ENCODE measurements at regions not wholly inside any gene's neighbourhood (a gene's known extent, or its start where the extent isn't known, plus 50 kb on each side); places are given as distances from the start of the nearest gene placed in this dataset.
A peak's percentile ranks its signal among the peaks of the same experiment; 100 is the strongest.
"Not testable (repeated sequence)": the region's sequence is repeated elsewhere in the genome, so short reads cannot be mapped to it uniquely, and the experiment has no call there.

DNA sequence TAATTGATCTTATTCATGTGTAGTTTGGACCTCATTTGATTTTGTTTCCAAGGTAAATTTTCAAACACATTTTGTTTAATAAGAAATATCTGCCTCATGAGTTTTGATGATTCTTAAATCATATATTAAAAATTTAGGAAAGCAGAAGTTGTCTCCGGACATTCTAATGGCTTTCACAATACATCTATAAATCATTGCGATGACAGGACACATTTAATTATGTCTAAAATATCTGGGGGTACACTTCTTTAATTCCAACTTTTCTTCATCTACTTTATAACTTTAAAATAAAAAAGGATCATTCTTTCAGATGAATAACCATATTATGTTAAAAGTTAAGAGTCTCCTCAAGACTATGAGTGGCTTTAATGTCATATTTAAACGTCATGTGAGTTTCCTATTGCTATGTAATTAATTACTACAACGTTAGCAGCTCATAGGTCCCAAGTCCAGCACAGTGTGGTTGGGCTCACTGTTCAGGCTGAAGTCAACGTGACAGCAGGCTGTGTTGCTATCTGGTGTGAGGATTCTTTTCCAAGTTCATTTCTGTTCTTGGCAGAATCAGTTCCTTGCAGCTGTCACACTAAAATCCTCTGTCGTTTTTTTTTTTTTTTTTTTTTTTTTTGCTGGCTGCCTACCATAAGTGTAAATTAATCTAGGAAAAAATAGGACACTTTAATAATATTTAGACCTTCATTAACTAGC is 893.5 kb downstream of the LTN1 start:
- no peak for DNase-seq

DNA sequence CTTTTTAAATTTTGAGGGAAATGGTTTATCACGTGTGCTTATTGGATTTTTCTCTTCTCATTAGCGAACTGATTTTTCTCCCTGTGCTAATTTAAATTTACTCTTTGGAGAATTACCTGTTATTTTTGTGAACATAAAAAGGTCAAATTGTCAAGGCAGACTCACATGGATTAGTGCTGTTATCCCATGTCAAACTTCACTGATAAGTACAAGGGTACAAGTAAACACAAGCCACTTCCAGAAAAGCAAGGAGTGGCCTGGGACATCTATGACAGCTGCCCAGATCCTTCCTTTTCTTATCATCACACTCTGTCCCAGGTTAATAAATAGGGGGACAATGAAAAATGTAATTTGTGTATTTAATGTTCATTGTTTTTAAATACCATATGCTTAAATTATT is 901.2 kb downstream of the LTN1 start:
- DNase-seq, result no peak

DNA sequence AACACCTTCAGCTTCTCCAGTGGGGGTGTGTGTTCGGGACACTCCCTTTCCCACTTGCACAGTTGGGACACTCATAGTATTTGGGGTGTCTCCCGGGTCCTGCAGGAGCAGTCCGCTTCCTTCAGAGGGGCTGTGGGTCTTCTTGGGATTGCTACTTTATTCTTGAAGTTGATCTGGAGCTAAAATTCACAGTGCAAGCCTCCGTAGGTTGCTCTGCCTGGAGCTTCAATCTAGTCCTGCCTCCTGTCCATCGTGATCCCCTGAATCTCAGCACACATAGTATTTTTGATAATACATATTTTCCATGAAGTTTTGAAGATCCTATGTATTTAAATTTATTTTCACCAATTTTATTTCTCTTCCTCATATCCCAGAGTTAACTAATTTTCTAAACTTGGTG is 902.1 kb downstream of the LTN1 start:
- no peak for DNase-seq

DNA sequence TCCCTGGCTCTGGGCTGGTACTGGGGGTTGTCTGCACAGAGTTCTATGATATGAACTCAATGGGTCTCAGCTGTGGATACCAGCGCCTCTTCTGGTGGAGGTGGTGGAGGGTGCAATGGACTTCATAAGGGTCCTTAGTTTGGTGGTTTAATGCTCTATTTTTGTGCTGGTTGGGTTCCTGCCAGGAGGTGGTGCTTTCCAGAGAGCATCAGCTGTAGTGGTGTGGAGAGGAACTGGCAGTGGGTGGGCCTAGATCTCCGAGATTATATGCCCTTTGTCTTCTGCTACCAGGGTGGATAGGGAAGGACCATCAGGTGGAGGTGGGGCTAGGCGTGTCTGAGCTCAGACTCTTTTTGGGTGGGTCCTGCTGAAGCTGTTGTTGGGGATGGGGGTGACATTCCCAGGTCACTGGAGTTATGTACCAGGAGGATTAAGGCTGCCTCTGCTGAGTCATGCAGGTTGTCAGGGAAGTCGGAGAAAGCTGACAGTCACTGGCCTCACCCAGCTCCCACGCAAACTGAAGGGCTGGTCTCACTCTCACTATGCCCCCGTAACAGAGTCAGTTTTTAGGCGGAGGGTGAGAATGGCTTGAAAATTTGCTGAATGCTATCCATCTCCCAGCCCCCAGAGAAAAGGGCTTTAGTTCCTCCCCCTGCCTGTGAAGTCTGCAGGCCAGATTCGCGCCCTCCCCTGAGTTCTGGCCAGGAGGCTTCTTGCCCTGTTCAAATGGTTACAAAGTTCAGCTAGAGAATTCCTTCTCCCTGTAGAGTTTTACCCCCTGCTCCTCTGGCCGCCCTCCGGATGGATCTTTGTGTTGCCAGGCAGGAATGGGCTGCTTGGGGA is 902.9 kb downstream of the LTN1 start:
- no peak for DNase-seq

DNA sequence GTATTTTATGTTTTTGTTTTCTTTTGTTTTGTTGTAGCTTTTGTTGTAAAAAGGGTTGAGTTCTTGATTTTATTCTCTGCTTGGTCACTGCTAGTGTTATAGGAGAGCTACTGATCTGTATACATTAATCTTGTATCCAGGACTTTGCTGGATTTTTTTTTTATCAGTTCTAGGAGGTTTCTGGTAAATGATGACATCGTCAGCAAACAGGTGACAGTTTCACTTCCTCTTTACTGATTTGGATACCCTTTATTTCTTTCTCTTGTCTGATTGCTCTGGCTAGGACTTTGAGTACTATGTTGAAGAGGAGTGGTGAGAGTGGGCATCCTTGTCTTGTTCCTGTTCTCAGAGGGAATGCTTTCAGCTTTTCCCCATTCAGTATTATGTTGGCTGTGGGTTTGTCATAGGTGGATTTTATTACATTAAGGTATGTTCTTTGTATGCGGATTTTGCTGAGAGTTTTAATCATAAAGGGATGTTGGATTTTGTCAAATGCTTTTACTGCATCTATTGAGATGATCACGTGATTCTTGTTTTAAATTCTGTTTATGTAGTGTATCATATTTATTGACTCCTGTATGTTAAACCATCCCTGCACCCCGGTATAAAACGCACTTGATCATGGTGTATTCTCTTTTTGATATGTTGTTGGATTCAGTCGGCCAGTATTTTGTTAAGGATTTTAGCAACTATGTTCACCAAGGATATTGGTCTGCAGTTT is 905.7 kb downstream of the LTN1 start:
- no peak for DNase-seq

DNA sequence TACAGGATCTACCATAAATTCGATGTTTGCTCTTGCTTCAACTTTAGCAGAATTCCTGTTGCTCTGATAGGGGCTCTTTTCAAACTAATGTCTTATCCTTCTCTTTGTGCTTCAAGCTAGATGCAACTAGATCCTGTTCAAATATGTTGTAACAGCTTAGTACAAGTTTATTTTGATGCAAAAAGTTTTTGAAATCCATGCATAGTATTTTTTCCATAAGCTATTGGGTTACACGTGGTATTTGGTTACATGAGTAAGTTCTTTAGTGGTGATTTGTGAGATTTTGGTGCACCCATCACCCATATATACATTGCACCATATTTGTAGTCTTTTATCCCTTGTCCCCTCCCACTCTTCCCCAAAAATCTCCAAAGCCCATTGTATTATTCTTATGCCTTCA is 907.7 kb downstream of the LTN1 start:
- no peak for DNase-seq

DNA sequence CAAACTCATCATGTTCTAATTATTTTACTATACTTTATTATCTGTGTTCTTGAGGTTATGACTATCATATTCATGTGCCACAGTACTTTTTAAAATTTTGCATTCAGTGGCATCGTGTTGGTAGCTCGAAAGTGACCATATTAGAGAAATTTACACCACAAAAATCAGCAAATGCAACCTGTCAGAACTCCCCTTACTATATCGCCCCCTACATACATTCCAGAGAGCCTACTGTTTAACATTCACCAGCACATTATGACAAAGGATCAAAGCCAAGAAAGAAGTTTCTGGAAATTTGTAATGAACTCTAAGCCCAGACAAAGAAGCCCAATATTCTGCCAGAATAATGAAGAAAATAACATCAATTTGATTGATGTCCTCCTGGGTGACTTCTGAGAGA is 909.3 kb downstream of the LTN1 start:
- no peak for DNase-seq

DNA sequence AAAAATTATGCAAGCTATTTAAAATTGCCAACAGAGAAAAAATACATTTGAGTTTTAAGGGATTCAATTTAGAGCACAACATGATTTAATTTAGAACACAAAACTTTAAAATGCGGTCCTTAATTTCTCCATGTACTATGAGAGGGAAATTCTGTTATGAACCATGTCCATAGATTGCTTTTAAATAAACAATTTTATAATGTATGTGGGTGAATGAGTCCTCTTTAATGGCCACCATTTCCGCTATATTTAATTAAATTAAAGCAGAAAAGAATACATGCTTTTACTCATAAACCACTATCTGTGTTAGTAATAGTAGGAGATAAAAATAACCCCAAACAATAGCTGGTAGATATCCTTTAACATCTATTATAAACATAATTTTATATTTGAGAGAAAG is 914.6 kb downstream of the LTN1 start:
- no peak for DNase-seq

DNA sequence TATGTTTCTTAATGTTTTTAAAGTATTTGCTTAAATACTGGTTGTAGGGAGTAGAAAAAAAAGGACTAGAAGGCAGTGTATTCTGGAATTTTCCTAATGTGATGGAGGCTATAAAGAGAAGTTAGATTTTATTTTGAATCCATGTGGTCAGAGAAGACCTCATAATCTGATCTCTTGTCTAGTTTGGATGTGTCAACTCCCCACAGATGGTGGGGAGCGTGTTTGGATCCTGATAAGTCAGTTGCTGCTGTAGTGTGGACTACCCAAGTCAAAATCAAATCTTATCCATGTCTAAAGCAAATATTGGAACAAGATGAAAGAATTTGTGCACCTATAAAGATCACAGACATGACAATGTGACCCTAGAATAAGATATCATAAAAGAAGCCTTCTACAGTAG is 918.0 kb downstream of the LTN1 start:
- DNase-seq, result no peak

DNA sequence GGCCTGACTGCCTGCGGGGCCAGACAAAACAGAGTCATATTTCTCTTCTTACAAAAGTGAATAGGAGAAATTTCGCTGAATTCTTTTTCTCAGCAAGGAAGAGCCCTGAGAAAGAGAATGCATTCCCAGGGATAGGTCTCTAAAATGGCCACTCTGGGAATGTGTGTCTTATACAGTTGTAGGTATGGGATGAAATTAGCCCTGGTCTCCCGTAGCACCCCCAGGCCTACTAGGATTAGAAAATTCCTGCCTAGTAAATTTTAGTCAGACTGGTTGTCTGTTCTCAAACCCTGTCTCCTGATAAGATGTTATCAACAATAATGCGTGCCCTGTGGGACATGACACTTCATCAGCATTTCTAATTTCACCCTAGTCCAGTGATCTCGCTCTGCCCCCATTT is 920.1 kb downstream of the LTN1 start:
- DNase-seq, result no peak

DNA sequence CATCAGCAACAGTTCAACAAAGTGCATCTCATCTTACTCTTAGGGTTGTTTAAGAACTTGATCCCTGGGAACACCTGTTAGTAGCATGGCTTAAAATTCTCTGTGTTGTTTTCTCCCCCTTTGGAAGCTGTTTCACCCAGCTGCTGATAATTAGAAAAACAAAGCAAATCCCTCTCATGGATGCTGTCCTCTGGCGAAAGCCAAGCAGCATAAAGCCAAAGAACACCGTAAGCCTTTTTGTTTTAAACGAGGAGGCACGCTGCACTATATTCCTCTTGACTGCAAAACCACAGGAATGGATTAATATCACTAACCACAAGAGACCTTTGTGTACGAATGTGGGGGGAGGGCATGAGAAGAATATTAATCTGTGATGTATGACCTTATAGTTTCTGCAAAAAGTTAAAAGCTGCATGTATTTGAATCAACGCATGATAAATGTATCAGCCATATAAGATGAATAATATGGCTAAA is 923.2 kb downstream of the LTN1 start:
- peak in 1 of 3 experiments; percentile 55 for DNase-seq

DNA sequence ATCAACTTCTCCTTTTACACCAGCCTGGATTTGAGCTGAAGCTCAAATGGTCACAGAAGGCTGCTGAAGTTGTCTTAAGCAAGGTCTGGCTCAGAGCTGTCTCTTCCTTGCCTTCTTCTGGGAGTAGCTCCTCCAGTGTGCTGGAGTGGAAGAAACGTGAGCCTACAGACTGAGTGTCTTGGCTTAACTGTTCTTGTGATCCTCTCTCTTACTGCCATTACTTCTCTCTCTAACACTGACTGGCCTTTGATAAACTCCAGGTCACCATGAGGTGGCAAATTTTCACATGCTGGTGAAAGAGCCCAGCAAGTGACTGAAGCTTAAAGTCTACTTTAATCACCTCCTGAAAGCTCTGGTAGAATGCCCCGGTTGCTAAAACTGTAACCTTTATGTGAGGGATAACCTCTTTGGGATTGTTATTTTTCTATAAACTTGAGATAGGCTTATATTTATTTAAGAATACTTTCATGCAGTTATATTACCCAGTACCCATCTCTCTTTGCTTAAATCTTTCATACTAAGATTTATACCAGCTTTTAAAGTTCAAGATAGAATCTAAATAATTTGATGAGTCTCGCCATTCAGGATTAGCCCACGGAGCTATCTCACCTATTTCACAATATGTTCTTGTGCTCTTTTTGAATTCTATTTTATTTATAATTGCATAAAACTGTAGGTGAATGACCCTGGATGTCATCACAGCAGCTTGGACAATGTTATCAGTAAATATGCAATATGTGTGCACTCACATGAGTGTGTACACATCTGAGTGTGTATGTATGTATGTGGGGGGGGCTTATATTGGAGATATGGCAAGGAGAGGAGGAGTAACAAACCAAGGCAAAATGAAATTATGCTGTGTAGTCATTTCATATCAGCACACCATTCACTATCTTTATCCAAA is 924.0 kb downstream of the LTN1 start:
- DNase-seq, result no peak

DNA sequence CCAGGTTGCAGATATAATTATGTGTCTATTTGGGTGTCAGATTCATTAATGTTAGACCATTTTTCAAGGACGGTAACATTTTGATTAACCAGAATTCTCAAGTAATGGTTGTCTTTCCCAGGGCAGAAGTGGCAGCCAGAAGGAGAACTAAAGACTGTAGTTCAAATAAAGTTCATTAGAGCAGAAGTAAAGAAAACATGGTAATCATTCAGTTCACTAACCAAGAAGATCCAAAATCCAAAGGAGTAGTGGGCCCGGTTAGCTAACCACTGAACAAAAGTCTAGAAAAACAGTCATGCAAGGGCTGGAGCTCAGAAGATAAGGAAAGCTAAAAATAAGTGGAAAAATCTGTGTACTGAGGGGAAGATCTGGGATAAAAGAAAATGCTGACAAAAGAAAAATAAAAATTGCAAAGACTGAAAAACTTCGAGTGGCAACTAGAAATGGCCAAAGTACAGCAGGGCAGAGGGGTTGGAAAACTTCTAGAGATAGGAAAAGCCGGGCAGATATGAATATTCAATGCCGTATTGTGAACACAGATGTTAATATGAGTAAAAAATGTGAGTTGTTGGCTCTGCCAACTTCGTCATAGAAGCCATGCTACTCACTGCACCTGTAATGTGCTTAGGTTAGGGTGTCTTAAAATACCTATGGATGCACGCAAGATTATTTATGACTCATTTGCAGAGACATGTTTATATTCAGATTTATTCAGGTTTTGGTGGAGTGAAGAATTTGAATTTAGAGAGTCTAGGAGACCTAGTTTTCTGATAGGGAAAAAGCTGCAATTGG is 925.9 kb downstream of the LTN1 start:
- no peak for DNase-seq

DNA sequence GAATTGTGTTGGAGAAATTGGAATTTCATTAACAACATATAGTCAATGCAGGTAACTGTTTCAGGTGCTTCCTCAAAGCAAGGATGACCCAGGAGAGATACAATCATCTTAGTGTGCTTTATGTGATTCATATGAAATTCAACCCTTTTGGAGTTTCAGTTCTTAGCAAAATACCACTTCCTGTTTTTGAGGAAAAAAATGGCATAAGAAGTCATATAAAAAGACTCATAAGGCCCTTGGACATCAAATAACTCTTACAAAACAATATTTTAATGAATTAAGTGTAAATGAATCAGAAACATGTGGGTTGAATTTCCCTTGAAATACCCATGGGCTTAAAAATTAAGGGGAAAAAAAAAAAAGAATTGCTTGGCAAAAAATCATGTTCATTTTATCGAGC is 926.6 kb downstream of the LTN1 start:
- DNase-seq, result no peak

DNA sequence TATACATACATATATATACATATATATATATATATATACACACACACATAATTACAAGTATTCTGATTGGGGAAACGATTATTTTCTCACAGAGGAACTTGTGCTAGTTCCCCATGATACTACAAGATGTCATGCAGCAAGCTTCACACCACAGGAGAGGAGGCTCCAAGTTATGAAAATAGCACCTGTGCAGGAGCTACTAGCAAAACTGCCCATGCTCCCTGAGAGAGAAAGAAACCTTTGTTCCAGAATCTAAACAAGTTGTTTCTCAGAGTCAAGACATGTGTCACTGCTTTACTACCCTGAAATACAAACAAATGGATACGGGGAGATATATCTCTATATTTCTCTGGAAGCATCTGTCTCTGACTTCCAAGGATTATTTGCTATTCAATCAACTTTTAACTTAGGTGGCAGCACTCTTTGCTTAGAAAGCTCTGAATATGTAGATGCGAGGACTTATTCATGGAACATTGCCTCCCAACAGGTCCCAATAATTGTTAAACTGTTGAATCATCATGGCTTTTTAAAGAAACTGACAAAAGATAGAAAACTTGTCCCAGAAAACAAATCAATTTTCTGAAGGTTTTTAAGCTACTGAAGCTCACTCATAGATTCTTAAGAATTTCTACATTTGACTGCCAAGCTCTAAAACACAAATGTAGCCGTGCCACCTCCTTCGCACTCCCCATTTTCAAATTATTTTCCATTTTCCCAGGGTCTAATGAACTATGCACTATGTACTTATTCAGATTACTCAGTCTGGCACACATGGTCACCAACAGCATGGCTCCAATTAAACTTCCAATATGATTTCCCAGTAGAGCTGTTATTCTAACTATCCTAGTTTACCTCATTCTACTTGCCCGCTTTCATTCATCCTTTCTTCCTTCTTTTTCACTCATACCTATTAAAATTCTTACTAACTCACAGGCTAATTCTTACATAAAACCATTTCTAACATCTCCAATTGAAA is 929.1 kb downstream of the LTN1 start:
- DNase-seq, result no peak

DNA sequence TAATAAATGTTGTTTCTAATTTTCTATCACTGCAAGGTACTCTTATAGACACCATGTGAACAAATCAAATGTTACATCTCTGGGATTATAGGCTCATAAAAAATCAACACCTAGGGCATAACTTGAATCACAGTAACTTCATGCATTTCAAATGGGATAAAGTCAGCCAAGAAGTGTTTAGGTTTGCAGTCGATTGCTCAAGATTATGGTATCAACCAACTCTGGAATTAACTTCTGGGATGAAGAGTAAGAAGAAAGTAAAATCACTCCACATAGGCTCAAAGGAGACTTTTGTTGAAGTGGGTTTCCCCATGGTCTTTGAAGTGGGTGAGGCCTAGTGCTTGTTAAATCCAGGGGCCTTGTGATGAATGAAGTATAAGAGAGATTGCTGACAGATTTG is 939.7 kb downstream of the LTN1 start:
- DNase-seq, result not testable (repeated sequence)

DNA sequence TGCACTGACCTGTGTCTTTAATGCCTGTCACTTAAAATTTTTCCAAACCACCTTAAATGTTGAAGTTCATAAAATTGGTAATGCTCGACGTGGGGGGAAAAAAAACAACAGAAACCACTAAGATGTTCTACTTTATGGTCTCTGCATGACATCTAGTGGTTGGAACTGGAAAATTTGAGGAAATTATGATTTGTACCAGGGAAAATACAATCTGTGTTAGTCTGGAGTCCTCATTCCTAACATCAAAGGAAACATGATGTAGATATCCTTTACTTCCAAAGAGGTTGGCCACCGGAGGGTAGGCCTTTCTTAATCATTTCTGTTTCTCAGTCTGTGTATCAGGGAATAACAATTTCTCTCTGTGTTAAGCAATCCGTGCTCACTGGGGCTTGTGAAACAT is 941.0 kb downstream of the LTN1 start:
- DNase-seq, result peak in 2 of 3 experiments; percentile 16 to 69

DNA sequence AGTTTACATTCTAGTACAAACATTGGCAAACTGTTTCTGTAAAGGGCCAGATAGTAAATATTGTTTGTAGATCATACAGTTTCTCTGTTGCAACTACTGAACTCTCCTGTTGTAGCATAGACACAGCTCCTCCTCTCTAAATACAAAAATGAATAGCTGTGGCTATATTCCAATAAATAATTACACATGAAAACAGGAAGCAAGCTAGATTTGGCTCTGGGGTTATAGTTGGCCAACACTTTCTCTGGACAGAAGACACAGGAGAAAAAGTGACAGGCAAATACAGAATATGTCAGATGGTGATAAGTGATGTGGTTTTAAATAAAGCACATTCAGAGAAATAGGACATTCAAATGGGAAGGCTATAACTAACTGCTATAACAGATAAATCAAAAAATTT is 957.0 kb downstream of the LTN1 start:
- not testable (repeated sequence) for DNase-seq

DNA sequence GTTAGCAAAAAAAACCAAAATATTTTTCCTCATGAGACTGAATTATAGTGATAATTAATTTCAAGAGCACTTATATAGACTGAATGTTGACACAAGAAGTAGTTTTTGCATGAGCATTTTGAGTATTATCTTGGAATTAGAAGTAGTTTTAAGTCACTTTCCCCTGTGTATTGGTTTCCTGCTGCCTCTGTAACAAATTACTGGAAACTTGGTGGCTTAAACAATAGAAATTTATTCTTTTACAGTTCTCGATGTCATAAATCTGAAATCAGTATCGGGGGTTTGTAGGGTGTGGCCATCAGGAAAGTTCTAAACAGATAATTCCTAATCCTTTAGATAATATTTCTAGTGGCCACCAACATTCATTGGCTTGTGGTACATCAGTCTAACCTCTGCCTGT is 957.8 kb downstream of the LTN1 start:
- DNase-seq, result not testable (repeated sequence)

DNA sequence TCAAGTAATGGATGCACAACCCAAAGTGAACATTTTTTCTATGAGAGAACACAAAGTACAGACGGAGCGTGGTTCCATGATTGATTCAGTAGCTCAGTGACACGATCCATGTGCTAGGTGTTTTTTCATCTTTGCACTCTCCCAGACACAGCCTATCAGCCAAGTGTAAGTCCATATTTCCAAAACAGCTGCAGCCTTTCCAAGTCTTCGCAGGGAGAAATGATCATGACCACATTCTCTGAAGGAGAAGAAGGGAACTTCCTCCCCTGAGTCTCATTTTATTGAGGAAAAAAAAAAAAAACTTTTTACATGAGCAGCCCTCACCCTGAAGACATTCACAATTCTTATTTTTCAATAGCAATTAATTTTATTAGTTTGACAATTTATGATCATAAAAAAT is 958.3 kb downstream of the LTN1 start:
- DNase-seq, result not testable (repeated sequence)

Data from NCI-H1417 (cell line).